Natural killer cell (primary cell): ENCODE measurements at regions not wholly inside any gene's neighbourhood (a gene's known extent, or its start where the extent isn't known, plus 50 kb on each side); places are given as distances from the start of the nearest gene placed in this dataset.

Experiments
- ATAC-seq, 3 donors: fragments of 150-1000 bp in 2 of 3; fragments of 200-7000 bp in 1 of 3; cut with Tn5 transposase; 1 replicate in 1 of 3; 2 replicates in 2 of 3; pipeline ENCODE4 v1.10.0; 2021; ENCODE audit warnings: mild to moderate bottlenecking in 2 of 3, moderate library complexity in 2 of 3
- DNase-seq, 2 donors: peaks; one replicate each; pipeline versions ENCODE4 v3.0.0 to v3.0.0-alpha.2; 2013 to 2021; ENCODE audit warnings: mixed read lengths in 1 of 2
- H3K27ac ChIP-seq: one replicate; pipeline ENCODE4 v1.5.1; 2013; ENCODE audit warnings: mild to moderate bottlenecking, low read length
- H3K27me3 ChIP-seq: one replicate; pipeline ENCODE4 v1.6.1; 2013; ENCODE audit warnings: low read length; ENCODE audit not compliant: control insufficient read depth, insufficient read depth
- H3K36me3 ChIP-seq: one replicate; pipeline ENCODE4 v1.6.1; 2013; ENCODE audit warnings: low read length; ENCODE audit not compliant: control insufficient read depth, insufficient read depth
- H3K4me1 ChIP-seq: one replicate; pipeline ENCODE4 v1.6.1; 2013; ENCODE audit warnings: low read length; ENCODE audit not compliant: control insufficient read depth, insufficient read depth
- H3K4me3 ChIP-seq: one replicate; pipeline ENCODE4 v1.5.1; 2013; ENCODE audit warnings: low read length
- H3K9me3 ChIP-seq: one replicate; pipeline ENCODE4 v1.6.1; 2013; ENCODE audit warnings: low read length; ENCODE audit not compliant: control insufficient read depth, insufficient read depth
- H3K27ac Mint-ChIP-seq, 2 donors: one replicate each; pipeline ENCODE4 v1.8.0; 2022; ENCODE audit warnings: mild to moderate bottlenecking in 2 of 2, mixed read lengths in 2 of 2, moderate library complexity in 1 of 2
- H3K27me3 Mint-ChIP-seq, 2 donors: one replicate each; pipeline ENCODE4 v1.8.0; 2022; ENCODE audit warnings: low read depth in 2 of 2, mixed read lengths in 2 of 2
- H3K36me3 Mint-ChIP-seq: one replicate; pipeline ENCODE4 v1.8.0; 2022; ENCODE audit warnings: mixed read lengths
- H3K4me1 Mint-ChIP-seq, 2 donors: one replicate each; pipeline ENCODE4 v1.8.0; 2022; ENCODE audit warnings: mixed read lengths in 2 of 2
- H3K4me3 Mint-ChIP-seq: one replicate; pipeline ENCODE4 v1.8.0; 2022; ENCODE audit warnings: mild to moderate bottlenecking, moderate library complexity, mixed read lengths
- H3K9me3 Mint-ChIP-seq, 2 donors: one replicate each; pipeline ENCODE4 v1.8.0; 2022; ENCODE audit warnings: mixed read lengths in 2 of 2
- WGBS: methylation state at CpG from one replicate; pipeline ENCODE4 v1.1.7; 2013; ENCODE audit warnings: missing lambda C conversion rate; ENCODE audit not compliant: insufficient coverage; 5-methylcytosine and 5-hydroxymethylcytosine counted together
- intact Hi-C: fragments of 100-400 bp; cut with micrococcal nuclease; formaldehyde crosslinking; loops from one replicate; pipeline ENCODE4 v1.14.2; 2022
- TF ChIP-seq, protein P1 (sequence below): fragments of 200-600 bp; IDR thresholded peaks from one replicate; pipeline ENCODE4 v1.8.0; 2022; ENCODE audit warnings: antibody characterized with exemption

DNA sequence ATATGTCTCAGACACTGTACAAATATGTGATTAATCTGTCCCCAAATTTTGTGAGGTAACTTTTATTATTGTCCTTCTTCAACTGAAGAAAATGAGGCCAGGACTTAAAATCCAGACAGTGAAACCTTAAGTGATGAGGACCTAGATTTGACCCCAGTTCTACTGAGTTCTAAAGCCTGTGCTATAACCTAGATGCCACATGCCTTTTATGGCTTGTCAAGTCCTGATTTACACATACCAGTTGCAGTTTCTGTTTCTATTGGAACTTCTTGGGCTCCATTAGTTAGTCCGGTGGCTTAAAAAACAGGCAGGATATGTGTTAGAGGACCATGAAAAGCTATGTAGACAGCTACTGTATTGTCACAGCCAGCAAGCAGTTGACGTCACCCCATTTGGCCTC, 436.5 kb upstream of the KLHL1 start:
- H3K36me3 Mint-ChIP-seq = no peaks in the 10 kb centered on the region
- TF ChIP-seq, protein P1, sequence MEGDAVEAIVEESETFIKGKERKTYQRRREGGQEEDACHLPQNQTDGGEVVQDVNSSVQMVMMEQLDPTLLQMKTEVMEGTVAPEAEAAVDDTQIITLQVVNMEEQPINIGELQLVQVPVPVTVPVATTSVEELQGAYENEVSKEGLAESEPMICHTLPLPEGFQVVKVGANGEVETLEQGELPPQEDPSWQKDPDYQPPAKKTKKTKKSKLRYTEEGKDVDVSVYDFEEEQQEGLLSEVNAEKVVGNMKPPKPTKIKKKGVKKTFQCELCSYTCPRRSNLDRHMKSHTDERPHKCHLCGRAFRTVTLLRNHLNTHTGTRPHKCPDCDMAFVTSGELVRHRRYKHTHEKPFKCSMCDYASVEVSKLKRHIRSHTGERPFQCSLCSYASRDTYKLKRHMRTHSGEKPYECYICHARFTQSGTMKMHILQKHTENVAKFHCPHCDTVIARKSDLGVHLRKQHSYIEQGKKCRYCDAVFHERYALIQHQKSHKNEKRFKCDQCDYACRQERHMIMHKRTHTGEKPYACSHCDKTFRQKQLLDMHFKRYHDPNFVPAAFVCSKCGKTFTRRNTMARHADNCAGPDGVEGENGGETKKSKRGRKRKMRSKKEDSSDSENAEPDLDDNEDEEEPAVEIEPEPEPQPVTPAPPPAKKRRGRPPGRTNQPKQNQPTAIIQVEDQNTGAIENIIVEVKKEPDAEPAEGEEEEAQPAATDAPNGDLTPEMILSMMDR = no peak
- Histone ChIP-seq H3K4me3 (no peak overlapping the region), H3K4me1 (no peaks in the 10 kb centered on the region), H3K36me3 (no peaks in the 10 kb centered on the region), H3K27me3 (no peaks in the 10 kb centered on the region), H3K27ac (no peak overlapping the region), H3K9me3 (peaks cover 5% of the 10 kb centered on the region)
- H3K27ac Mint-ChIP-seq = no peak overlapping the region
- no peak overlapping the region for H3K4me3 Mint-ChIP-seq
- peaks cover 5 to 11% of the 10 kb centered on the region in 2 donors for H3K9me3 Mint-ChIP-seq
- intact Hi-C loops = no loop called here
- 78% methylated on average over 2 of the region's 2 CpGs for WGBS
- no peak for ATAC-seq
- no peaks in the 10 kb centered on the region for H3K4me1 Mint-ChIP-seq
- DNase-seq = no peak
- H3K27me3 Mint-ChIP-seq = no peaks in the 10 kb centered on the region

DNA sequence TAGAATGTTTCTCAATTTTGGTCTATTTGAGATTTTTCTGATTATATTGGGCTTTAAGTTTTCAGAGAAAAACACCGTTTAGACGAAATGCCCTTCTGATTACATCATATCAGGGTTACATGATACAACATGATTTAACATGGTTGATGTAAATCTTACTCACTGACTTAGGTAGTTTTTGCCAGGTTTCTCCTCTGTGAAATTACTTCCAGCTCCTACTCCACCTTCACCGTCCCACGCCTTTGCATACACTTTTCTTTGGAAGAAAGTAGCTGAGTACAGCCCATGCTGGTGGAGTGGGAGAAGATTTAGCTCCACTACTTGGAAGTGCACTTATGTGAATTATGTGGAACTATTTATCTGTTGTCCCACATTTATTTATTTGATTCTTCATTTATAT, 433.2 kb upstream of the KLHL1 start:
- TF ChIP-seq, protein P1 = no peak
- no peaks in the 10 kb centered on the region for H3K36me3 ChIP-seq
- Mint-ChIP-seq H3K9me3 (peaks cover 8 to 12% of the 10 kb centered on the region in 2 donors), H3K4me1 (no peaks in the 10 kb centered on the region), H3K27me3 (no peaks in the 10 kb centered on the region), H3K36me3 (no peaks in the 10 kb centered on the region), H3K4me3 (no peak overlapping the region), H3K27ac (no peak overlapping the region)
- H3K4me3 ChIP-seq = no peak overlapping the region
- intact Hi-C loops = no loop called here
- DNase-seq (no peak), ATAC-seq (no peak)
- H3K27me3 ChIP-seq = no peaks in the 10 kb centered on the region
- no peak overlapping the region for H3K27ac ChIP-seq
- 93% methylated on average over 2 of the region's 4 CpGs for WGBS
- peaks cover 2% of the 10 kb centered on the region for H3K9me3 ChIP-seq
- no peaks in the 10 kb centered on the region for H3K4me1 ChIP-seq

DNA sequence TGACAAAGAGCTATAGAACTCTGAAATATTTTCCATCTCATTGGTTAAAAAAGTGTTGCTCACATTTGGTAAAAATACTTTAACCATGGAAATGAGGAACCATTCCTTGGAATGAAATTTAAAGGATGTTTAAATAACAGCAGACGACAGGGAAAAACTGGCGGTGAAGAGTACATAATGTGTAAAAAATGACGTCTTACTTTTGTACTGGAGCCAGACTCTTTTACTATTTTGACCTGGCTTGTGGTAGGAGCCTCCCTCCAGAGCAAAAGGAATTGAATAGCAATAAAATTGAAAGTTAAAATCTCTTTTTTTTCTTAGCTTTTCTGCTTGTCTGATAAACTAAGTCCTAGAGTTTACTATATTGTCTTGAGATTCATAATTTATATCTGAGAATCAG, 426.2 kb upstream of the KLHL1 start:
- Mint-ChIP-seq H3K9me3 (peaks cover 15% of the 10 kb centered on the region in 2 donors), H3K4me3 (no peak overlapping the region), H3K36me3 (no peaks in the 10 kb centered on the region), H3K4me1 (no peaks in the 10 kb centered on the region), H3K27ac (no peak overlapping the region), H3K27me3 (no peaks in the 10 kb centered on the region)
- DNase-seq = no peak
- 95% methylated on average over 3 of the region's 3 CpGs for WGBS
- intact Hi-C loops = no loop called here
- H3K36me3 ChIP-seq = no peaks in the 10 kb centered on the region
- ATAC-seq = no peak
- H3K4me1 ChIP-seq = no peaks in the 10 kb centered on the region
- TF ChIP-seq, protein P1 = no peak
- no peak overlapping the region for H3K4me3 ChIP-seq
- H3K9me3 ChIP-seq = peaks cover 2% of the 10 kb centered on the region
- H3K27me3 ChIP-seq = no peaks in the 10 kb centered on the region
- no peak overlapping the region for H3K27ac ChIP-seq

DNA sequence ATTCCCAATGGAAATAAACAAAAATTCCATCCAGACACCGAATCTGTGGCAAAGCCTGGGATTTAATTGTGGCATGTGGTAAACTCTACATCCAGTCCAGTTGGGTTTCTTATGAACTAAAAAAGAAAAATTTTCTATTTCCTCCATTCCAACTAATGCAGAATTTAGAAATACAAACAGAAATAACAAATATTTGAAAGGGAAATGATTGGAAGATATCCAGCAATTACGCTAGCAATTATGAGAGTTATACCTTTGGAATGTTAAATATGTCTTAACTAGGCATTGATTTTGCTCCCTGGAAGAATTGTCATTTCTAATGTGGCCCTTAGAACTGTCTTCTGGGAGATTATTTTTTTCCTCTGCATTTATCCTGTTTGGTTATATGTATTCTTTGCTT, 421.4 kb upstream of the KLHL1 start:
- no peaks in the 10 kb centered on the region for H3K27me3 Mint-ChIP-seq
- intact Hi-C loops = no loop called here
- peaks cover 8 to 10% of the 10 kb centered on the region in 2 donors for H3K9me3 Mint-ChIP-seq
- H3K27ac Mint-ChIP-seq = no peak overlapping the region
- TF ChIP-seq, protein P1 = no peak
- H3K9me3 ChIP-seq = peaks cover 2% of the 10 kb centered on the region
- WGBS = 86% methylated on average over 1 of the region's 2 CpGs
- H3K36me3 Mint-ChIP-seq = no peaks in the 10 kb centered on the region
- no peaks in the 10 kb centered on the region for H3K27me3 ChIP-seq
- H3K36me3 ChIP-seq = no peaks in the 10 kb centered on the region
- DNase-seq = no peak
- no peaks in the 10 kb centered on the region for H3K4me1 Mint-ChIP-seq
- no peak overlapping the region for H3K4me3 ChIP-seq
- H3K27ac ChIP-seq = no peak overlapping the region
- no peak overlapping the region for H3K4me3 Mint-ChIP-seq
- no peak for ATAC-seq
- no peaks in the 10 kb centered on the region for H3K4me1 ChIP-seq
